GM18505 (cell line): ENCODE measurements at regions not wholly inside any gene's neighbourhood (a gene's known extent, or its start where the extent isn't known, plus 50 kb on each side); places are given as distances from the start of the nearest gene placed in this dataset.

Experiments
- ATAC-seq: cut with Tn5 transposase; IDR thresholded peaks from one replicate; pipeline ENCODE4 v1.9.1; 2021; ENCODE audit not compliant: unreplicated experiment
- POLR2A ChIP-seq: IDR thresholded peaks from 4 replicates; pipeline ENCODE4 v1.6.1; 2011; ENCODE audit warnings: borderline replicate concordance; ENCODE audit not compliant: insufficient read depth, insufficient read length; ENCODE audit errors: extremely low read depth

GRCh38 chr5:111013011-111013410 is 58.5 kb upstream of the TSLP start:
- ATAC-seq, result no peak
- no peak for TF ChIP-seq POLR2A

- TF ChIP-seq POLR2A, result no peak
Measured at GRCh38 chr5:111016801-111017200, 54.7 kb upstream of the TSLP start.

GRCh38 chr5:111017731-111018130 is 53.8 kb upstream of the TSLP start:
- TF ChIP-seq POLR2A, result no peak
- no peak for ATAC-seq

More at GRCh38 chr5:111016801-111017200, 54.7 kb upstream of the TSLP start:
- no peak for ATAC-seq
